ENCODE measurements at regions not wholly inside any gene's neighbourhood (a gene's known extent, or its start where the extent isn't known, plus 50 kb on each side); places are given as distances from the start of the nearest gene placed in this dataset.

DNA sequence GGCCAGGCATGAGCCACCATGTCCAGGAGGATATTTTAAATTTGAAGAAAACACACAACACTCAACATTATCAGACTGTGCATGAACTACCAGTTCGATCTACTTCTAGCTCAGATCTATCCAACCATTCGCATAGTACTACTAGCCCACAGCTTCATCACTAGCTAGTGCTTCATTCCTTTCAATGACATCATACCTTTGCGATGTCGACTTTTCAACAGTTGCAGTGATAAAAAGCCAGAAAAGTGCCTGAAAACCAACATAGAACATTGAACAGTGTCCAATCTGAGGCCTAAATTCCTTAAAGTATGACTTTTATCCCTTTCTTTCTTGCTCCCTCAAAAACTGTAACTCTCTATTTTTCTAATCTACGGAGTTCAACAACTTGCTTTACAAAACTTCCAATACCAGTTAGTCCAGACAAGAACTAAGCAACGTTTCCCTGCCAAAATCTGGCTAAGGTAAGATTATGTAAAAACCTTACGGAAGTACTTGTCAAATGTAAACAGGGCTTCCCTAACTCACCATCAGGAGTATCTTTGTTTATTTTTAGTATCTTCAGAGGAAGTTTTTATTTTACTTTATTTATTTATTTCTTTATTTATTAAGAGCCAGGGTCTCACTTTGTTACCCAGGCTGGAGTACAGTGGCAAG lies 434.0 kb upstream of the JARID2 start:
- H3K9me3 ChIP-seq = no peaks in the 10 kb centered on the region
- no peaks in the 10 kb centered on the region for H3K36me3 ChIP-seq
- TF ChIP-seq POLR2AphosphoS5 (IDR thresholded peaks at IDR 0.05) (no peak), EP300 (IDR thresholded peaks at IDR 0.05) (no peak), POLR2A (IDR thresholded peaks at IDR 0.05) (no peak)
- TF ChIP-seq, protein P1, sequence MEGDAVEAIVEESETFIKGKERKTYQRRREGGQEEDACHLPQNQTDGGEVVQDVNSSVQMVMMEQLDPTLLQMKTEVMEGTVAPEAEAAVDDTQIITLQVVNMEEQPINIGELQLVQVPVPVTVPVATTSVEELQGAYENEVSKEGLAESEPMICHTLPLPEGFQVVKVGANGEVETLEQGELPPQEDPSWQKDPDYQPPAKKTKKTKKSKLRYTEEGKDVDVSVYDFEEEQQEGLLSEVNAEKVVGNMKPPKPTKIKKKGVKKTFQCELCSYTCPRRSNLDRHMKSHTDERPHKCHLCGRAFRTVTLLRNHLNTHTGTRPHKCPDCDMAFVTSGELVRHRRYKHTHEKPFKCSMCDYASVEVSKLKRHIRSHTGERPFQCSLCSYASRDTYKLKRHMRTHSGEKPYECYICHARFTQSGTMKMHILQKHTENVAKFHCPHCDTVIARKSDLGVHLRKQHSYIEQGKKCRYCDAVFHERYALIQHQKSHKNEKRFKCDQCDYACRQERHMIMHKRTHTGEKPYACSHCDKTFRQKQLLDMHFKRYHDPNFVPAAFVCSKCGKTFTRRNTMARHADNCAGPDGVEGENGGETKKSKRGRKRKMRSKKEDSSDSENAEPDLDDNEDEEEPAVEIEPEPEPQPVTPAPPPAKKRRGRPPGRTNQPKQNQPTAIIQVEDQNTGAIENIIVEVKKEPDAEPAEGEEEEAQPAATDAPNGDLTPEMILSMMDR (IDR thresholded peaks at IDR 0.05) = no peak
- whole genome bisulfite sequencing, 2 donors = 87 to 90% methylated on average over 7 of the region's 7 CpGs
- no peak for DNase-seq
- no peaks in the 10 kb centered on the region for H3K4me1 ChIP-seq
- H3K27ac ChIP-seq = no peak overlapping the region
- no peak overlapping the region for H3K4me3 ChIP-seq
- no peaks in the 10 kb centered on the region for H3K27me3 ChIP-seq
- intact Hi-C loops (cut with DNase I) = no loop called here

DNA sequence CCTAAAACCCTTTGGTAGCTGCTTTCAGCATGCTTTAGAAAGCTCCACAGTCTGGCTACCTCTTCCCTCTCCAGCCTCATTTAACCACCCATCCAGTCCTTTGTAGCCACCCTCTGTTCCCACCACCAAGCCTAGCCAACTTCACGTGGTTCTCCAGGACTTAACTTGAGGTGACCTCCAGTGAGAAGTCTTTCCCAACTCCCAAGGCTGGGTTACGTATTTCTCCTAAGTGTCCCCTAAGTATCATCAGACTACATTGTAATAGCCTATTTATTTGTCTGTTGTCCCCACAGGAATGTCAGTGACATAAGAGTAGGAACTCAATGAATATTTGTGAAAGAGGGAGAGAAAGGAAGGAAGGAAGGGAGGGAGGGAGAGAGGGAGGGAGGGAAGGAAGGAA lies 431.9 kb upstream of the JARID2 start:
- no peaks in the 10 kb centered on the region for H3K9me3 ChIP-seq
- intact Hi-C loops (cut with DNase I) = no loop called here
- TF ChIP-seq, protein P1 (IDR thresholded peaks at IDR 0.05) = no peak
- TF ChIP-seq EP300 (IDR thresholded peaks at IDR 0.05) (no peak), POLR2AphosphoS5 (IDR thresholded peaks at IDR 0.05) (no peak)
- H3K27me3 ChIP-seq = no peaks in the 10 kb centered on the region
- H3K4me1 ChIP-seq = no peaks in the 10 kb centered on the region
- H3K4me3 ChIP-seq = no peak overlapping the region
- 88 to 89% methylated on average over 2 of the region's 2 CpGs for WGBS, 2 donors
- DNase-seq = no peak
- no peaks in the 10 kb centered on the region for H3K36me3 ChIP-seq
- H3K27ac ChIP-seq = no peak overlapping the region

DNA sequence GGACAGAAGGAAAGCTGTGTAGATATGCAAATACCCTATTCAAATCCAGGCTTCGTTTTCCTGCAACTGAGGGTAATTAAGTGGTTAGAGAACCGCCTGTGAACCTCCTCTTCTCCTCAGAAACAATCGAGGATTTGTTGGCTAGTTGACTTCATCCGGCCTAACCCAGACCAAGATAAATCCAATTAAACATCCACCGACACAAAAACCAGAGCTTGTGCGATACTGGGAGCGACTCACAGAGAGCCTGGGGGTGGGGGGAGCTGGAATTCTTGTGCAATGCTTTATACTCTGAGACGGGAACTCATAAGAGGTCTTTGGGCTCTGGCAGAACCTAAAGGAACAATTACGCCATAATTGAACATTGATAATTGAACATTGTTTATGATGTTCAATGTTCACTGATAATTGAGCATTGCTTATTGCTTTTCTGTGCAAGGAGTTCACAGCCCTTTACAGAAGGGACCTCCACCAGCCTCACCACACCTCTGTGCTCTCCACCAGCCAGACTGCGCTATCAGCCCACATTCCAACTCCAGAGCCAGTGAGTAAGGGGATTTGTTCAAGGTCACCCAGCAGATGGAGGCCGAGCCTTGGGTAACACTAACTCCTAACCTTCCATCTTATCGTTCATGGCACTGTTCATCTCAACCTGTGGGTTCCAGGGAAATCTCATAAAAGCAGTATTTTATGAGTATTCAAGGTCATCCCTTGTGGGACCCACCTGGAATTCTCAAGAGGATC lies 429.6 kb upstream of the JARID2 start:
- H3K4me3 ChIP-seq = no peak overlapping the region
- DNase-seq = no peak
- H3K36me3 ChIP-seq = no peaks in the 10 kb centered on the region
- H3K27me3 ChIP-seq = no peaks in the 10 kb centered on the region
- intact Hi-C loops (cut with DNase I) = no loop called here
- H3K4me1 ChIP-seq = no peaks in the 10 kb centered on the region
- no peaks in the 10 kb centered on the region for H3K9me3 ChIP-seq
- H3K27ac ChIP-seq = no peak overlapping the region
- 80 to 83% methylated on average over 12 of the region's 12 CpGs for WGBS, 2 donors
- TF ChIP-seq, protein P1 (IDR thresholded peaks at IDR 0.05) = no peak

DNA sequence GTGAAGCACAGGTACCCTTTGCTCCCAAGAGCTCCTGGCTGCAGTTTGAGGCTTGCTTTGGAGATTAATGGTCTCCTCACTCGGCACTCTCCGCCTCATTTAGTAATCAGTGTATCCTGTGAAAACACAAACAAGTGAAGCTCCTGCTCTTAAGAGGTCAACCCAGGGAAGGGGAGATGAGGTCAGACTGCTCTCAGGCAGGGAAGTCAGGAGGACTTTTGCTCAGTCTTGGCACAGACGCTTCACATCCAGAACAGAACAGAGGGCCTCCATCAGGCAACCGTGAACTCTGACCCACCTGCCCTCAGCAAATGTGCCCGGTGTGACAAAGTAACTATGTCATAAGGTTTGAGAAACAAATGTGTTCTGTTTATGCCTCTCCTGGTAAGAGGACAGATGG lies 428.8 kb upstream of the JARID2 start:
- H3K27ac ChIP-seq = no peak overlapping the region

More for the DNA sequence above, 428.8 kb upstream of the JARID2 start:
- 63 to 84% methylated on average over 5 of the region's 5 CpGs for WGBS, 2 donors
- H3K4me1 ChIP-seq = no peaks in the 10 kb centered on the region
- DNase-seq = no peak
- intact Hi-C loops (cut with DNase I) = no loop called here
- H3K9me3 ChIP-seq = no peaks in the 10 kb centered on the region
- no peaks in the 10 kb centered on the region for H3K36me3 ChIP-seq
- no peaks in the 10 kb centered on the region for H3K27me3 ChIP-seq
- H3K4me3 ChIP-seq = no peak overlapping the region
- TF ChIP-seq, protein P1 (IDR thresholded peaks at IDR 0.05) = no peak
- TF ChIP-seq EP300 (IDR thresholded peaks at IDR 0.05) = no peak
- TF ChIP-seq POLR2A (IDR thresholded peaks at IDR 0.05) = no peak
- TF ChIP-seq POLR2AphosphoS5 (IDR thresholded peaks at IDR 0.05) = no peak

Measured in sigmoid colon (tissue), 6 donors.